NCI-H1092 (cell line): ENCODE measurements at regions not wholly inside any gene's neighbourhood (a gene's known extent, or its start where the extent isn't known, plus 50 kb on each side); places are given as distances from the start of the nearest gene placed in this dataset.

Source experiments
- DNase-seq: peaks from one replicate; lab custom pipeline; 2025; lab: John Stamatoyannopoulos, UW

- no peak for DNase-seq
Observed at GRCh38 chr9:26313108-26313507, 579.5 kb downstream of the CAAP1 start.

GRCh38 chr9:26311463-26311995, 581.1 kb downstream of the CAAP1 start:
- no peak for DNase-seq

GRCh38 chr9:26310294-26310693, 582.3 kb downstream of the CAAP1 start:
- DNase-seq = no peak

GRCh38 chr9:26308328-26308727, 584.3 kb downstream of the CAAP1 start:
- DNase-seq = no peak

- DNase-seq = no peak
Observed at GRCh38 chr9:26301659-26302058, 590.9 kb downstream of the CAAP1 start.

- no peak for DNase-seq
Observed at GRCh38 chr9:26301046-26301445, 591.6 kb downstream of the CAAP1 start.

GRCh38 chr9:26296910-26297572, 595.6 kb downstream of the CAAP1 start:
- DNase-seq = no peak

- peak; percentile 5 for DNase-seq
Observed at GRCh38 chr9:26292943-26293342, 599.7 kb downstream of the CAAP1 start.

- no peak for DNase-seq
Observed at GRCh38 chr9:26271495-26272122, 593.4 kb upstream of the TUSC1 start.

- no peak for DNase-seq
Observed at GRCh38 chr9:26266146-26266793, 588.0 kb upstream of the TUSC1 start.

- no peak for DNase-seq
Observed at GRCh38 chr9:26264709-26265601, 586.7 kb upstream of the TUSC1 start.

GRCh38 chr9:26263478-26263877, 585.2 kb upstream of the TUSC1 start:
- no peak for DNase-seq

- no peak for DNase-seq
Observed at GRCh38 chr9:26262421-26263107, 584.3 kb upstream of the TUSC1 start.

- DNase-seq = no peak
Observed at GRCh38 chr9:26261503-26262330, 583.5 kb upstream of the TUSC1 start.

- no peak for DNase-seq
Observed at GRCh38 chr9:26260238-26260637, 582.0 kb upstream of the TUSC1 start.

GRCh38 chr9:26247861-26248260, 569.6 kb upstream of the TUSC1 start:
- DNase-seq = no peak

- no peak for DNase-seq
Observed at GRCh38 chr9:26244661-26245451, 566.6 kb upstream of the TUSC1 start.

- DNase-seq = no peak
Observed at GRCh38 chr9:26243726-26244125, 565.5 kb upstream of the TUSC1 start.

GRCh38 chr9:26243029-26243697, 564.9 kb upstream of the TUSC1 start:
- no peak for DNase-seq
